ENCODE measurements at regions not wholly inside any gene's neighbourhood (a gene's known extent, or its start where the extent isn't known, plus 50 kb on each side); places are given as distances from the start of the nearest gene placed in this dataset.
"Not testable (repeated sequence)": the region's sequence is repeated elsewhere in the genome, so short reads cannot be mapped to it uniquely, and the experiment has no call there.

- peak in 1 of 2 donors; percentile 57 for DNase-seq
These were observed 119.6 kb downstream of the ASB7 start for GRCh38 chr15:100721758-100722550.

GRCh38 chr15:100722551-100723314, 120.3 kb downstream of the ASB7 start:
- no peak for DNase-seq

DNA sequence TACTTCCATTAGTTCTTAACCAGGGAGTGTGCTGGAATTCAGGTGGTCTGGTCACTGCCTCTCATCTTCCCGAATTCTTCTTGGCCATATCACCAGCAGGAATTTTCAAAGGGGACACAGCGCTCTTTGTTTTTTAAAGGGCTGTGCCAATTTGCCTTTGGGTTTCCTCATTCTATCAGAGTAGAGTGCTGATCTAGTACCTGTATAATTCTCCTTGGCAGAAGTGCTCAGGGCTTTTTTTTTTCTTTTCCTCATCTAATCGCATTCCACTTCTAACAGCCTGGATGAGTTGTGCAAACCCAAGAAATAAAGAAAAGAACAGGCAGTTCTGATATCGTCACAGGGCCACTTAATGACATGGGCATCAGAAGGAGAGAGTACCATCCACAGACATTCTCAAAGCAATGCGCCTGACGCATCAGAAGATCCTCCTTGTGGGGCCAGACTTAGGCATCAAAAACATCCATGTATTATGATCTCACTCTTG, 121.0 kb downstream of the ASB7 start:
- no peak for DNase-seq

GRCh38 chr15:100725121-100726069, 123.0 kb downstream of the ASB7 start:
- no peak for DNase-seq

DNA sequence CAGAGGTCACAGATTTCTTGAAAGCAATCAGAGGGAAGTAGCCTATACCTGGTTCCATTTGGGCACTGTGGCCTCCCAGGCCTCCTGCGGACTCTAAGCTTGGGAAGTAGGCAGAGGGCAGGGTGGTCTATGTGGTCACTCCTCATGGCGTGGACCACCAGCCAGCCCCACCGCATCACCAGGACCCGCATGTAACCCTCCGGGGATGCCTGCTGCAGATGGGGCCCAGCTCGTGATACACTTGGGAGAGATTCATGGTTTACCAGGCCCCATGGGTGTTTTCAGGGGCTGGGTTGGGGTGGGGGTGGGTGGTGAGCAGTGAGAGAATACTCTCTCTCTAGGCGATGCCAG, 123.7 kb downstream of the ASB7 start:
- DNase-seq, result no peak

DNA sequence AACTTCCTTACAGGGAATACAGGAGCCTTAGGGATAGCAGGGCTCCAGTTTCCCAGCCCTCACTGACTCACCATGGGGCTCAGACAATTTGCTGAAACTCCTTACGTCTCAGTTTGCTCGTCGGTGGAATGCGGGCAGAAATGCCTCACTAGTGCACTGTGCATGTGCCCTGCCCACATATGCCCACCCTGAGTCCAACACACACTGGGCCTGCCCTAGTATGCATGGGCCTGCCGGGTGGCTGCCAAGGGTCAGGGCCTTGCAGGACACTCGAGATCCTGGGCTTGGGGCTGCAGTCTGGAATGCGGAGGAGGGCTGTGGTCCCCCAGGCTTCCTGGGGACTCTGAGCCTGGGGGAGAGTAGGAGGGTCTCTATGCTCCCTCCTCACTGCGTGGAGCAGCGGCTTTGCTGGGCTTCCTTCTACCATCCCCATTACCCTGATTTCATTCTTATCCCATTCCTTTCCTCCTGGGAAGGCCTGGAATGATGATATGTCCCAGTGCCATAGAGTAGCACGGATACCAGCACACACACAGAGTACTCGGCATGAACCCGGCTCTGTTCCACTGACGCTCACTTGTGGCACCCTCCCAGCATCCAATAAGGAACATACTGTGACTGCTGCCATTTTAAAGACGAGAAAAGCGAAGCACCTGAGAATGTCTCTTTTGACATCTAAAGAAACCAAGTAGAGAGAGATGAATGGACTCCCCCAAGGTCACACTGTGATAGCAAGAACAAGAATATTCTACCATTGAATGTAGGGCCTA, 124.2 kb downstream of the ASB7 start:
- no peak for DNase-seq

DNA sequence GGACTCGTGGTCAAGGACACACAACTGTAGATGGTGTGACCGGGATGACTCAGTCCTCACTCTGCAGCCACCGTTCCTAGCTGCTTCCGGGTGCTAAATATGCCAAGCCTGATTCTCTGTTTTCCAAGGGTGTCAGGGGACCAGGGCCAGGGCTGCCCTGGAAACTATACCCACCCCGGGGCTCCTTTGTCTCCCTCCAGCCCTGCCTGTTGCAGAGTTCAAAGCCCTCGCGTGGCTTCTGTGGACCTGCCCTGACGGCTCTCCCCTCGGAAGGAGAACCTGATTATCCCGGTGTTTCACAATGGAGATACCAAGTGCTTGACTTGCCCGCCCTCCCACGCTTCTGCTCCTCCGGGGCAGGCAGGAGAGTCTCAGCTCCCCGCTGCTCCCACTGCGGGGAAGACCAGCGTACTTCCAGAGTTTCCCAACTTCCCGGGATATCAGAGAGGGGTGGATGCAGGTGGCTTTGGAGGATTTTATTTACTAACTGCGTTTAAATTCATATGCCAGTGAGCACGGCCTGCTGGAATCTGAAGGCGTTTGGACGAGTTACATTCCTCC, 125.0 kb downstream of the ASB7 start:
- no peak for DNase-seq

DNA sequence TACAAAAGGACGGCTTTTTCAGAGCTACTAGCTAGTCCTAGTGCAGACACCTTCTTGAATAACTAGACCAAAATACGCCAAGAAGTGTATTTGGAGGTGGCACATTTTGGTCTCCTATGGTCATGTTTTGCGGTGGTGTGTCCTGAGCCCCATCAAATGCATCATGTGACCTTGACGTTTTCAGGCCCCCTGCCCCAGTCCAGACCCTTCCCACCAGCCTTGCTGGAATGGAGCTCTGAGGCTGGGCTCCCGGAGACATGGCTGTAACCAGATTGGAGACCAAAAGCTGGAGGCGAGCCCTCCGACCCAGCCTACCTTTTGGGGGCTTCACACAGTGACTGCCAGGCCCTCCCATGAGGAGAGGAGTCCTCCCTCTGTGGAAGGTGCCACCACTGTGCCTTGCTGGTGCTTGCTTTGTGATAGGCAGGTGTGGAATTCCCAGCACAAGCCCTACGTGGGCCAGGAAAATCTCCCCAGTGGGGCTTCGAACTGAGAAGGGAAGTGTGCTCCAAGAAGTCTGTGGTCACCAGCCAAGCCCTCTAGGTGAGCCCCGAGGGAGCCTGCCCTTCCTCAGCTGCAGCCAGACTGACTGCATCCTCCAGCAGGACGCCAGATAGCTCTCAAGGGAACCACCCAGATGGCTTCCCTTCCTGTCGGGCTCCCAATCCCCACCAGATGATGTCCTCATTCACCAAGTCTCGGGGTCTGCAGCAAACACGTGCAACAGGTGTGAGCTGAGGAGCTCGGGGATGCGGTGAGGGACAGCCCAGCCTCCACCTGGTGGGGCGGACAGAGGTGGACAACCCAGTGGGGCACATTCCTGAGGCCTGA, 126.2 kb downstream of the ASB7 start:
- DNase-seq, result no peak

DNA sequence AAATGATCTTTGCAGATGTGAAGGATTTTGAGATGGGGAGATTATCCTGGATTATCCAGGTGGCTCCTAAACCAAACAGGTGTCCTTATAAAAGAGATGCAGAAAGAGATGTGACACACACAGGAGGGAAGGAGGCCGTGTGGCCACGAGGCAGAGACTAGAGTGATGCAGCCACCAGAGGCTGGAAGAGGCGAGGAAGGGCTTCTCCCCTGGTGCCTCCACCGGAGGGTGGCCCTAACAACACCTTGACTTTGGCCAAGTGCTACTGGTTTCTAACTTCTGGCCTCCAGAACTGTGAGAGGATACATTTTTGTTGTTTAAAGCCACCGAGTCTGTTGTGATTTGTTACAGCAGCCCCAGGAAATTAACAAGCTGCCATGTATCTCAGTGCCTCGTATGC, 127.1 kb downstream of the ASB7 start:
- no peak for DNase-seq

DNA sequence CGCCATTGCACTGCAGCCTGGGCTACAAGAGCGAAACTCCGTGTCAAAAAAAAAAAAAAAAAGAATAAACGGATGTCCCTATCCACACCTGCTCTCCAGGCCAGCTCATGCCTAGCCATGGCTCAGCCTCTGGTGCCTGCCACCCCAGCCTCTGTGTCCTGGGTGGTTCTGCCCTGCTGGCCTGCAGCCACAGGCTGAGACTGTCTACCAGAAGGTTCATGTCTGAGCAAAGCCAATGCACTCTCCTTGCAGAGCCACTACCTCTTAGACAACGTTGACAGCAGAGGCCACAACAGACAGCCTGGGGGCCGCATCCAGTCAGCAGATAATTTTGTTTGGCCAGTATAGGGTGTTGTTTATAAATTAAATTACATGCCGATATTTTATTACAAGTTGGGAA, 127.7 kb downstream of the ASB7 start:
- DNase-seq, result no peak

DNA sequence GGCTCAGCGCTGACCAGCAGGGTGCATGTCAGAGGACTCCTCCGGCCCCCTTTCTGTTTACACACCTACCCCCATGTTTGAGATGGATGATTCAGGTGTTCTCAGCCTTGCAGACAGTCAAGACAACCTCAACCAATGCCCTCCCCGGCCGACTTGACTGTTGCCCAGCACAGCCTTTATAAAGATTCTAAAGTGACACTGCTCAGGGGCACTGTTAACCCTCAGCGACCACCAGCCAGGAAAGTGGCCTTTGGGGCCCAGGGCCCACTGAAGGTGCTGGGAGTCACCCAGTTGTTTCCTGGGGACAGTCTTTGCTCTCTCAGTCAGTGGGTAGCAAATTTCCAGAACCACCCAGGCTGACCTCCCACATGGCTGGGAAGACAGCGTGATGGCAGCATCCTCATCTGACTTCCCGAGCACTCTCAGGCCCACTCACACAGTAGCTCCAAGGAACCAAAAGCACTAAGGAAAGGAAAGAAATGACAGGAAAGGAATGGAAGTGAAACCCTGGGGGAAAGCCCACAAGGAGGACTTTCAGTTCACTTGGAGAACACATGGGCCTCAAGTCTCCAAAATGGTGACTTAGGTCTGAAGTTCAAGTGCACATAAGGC, 128.4 kb downstream of the ASB7 start:
- DNase-seq, result no peak

DNA sequence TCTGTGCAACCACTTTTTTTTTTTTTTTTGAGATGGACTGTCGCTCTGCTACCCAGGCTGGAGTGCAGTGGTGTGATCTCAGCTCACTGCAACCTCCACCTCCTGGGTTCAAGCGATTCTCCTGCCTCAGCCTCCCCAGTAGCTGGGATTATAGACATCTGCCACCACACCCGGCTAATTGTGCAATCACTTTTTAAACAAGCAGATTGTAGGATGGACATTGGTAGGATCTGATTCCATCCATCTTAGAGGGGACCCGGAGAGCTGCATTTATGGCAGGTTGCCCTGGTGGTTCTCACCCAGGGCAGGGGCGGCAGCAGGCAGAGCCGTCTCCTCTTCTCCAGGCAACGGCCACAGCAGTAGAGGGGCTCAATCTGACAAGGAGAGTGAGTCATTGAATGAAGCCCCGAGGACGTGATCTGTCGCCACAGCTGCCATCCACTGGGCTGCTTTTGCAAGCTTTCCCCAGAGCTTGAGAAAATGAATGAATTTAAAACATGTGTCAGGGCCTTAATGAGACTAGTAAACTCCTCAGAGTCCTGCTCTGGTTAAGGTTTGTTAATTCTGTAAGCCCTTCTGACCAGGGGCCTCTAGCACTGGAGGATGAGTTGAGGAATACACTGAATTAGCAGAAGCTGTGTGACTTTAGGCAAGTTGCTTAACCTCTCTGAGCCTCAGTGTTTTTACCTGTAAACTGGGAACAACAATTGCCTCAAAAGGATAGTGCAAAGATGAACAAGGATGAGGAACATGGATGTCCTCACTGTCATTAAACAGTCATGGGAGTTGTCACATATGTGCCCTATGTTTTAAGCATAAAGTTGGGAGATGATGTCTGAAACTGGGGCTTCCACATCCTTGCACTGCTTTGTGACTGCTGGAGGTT, 129.1 kb downstream of the ASB7 start:
- no peak for DNase-seq

GRCh38 chr15:100732211-100733055, 130.0 kb downstream of the ASB7 start:
- no peak for DNase-seq

- no peak for DNase-seq
These were observed 130.9 kb downstream of the ASB7 start for GRCh38 chr15:100733101-100733842.

DNA sequence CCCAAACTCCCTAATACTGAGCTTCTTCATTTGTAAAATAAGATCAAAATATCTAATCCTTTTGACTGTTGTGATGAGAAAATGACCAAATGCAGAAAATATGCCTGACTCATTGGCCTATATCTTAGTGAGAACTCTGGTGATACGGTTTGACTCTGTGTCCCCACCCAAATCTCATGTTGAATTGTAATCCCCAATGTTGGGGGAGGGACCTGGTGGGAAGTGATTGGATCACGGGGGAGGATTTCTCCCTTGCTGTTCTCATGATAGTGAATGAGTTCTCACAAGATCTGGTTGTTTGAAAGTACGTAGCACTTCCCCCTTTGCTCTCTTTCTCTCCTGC, 131.4 kb downstream of the ASB7 start:
- DNase-seq, result not testable (repeated sequence)

DNA sequence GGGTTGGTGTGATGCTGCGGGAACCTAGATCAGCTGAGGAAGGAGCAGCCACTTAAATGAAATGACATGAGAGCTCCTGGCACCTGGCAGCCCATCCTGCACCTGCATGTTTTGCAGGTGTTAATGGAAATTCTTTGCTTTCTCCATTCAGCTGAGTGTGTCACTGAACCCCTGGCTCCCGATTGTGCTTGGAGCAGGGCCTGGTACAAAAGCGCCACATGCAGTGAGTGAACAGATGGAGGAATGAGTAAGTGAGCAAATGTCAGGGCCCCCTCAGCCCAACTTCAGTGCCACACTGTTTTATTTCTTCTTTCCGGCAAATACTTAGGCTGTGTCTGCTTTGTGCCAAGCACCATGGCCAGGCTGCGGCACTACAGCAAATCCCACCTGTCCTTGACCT, 132.2 kb downstream of the ASB7 start:
- DNase-seq, result no peak

GRCh38 chr15:100735129-100736053, 133.0 kb downstream of the ASB7 start:
- no peak for DNase-seq

All from CD4-positive, alpha-beta T cell treated with Interleukin-4 for 1 hour (primary cell).